Cardiac fibroblast (primary cell): ENCODE measurements at regions not wholly inside any gene's neighbourhood (a gene's known extent, or its start where the extent isn't known, plus 50 kb on each side); places are given as distances from the start of the nearest gene placed in this dataset.

Experiments used
- DNase-seq, 2 donors: peaks; one replicate each; pipeline versions ENCODE4 v3.0.0 to v3.0.0-alpha.2; 2010; ENCODE audit warnings: low read depth in 2 of 2
- H3K4me3 ChIP-seq, 2 donors: replicated peaks in 1 of 2; 1 replicate in 1 of 2; 2 replicates in 1 of 2; pipeline ENCODE4 v1.5.1; 2011; ENCODE audit warnings: low read depth in 2 of 2, low read length in 2 of 2, mild to moderate bottlenecking in 2 of 2, moderate library complexity in 1 of 2
- CTCF ChIP-seq: IDR thresholded peaks from one replicate; pipeline ENCODE4 v1.5.1; 2011; ENCODE audit warnings: low read depth, mild to moderate bottlenecking, low read length, inconsistent platforms

- TF ChIP-seq CTCF, result no peak
- no peak overlapping the region for H3K4me3 ChIP-seq
- peak in 1 of 2 donors; percentile 1 for DNase-seq
Measured at GRCh38 chr4:122052677-122053076, 99.5 kb upstream of the BLTP1 start.

GRCh38 chr4:122050841-122051240 is 99.0 kb upstream of the TRPC3 start:
- TF ChIP-seq CTCF, result no peak
- H3K4me3 ChIP-seq, result no peak overlapping the region
- DNase-seq, result no peak

- DNase-seq, result no peak
- TF ChIP-seq CTCF, result no peak
- no peak overlapping the region for H3K4me3 ChIP-seq
Measured at GRCh38 chr4:122047456-122048425, 95.9 kb upstream of the TRPC3 start.

GRCh38 chr4:122046255-122046654 is 94.4 kb upstream of the TRPC3 start:
- DNase-seq, result no peak
- no peak for TF ChIP-seq CTCF

GRCh38 chr4:122045533-122045932 is 93.7 kb upstream of the TRPC3 start:
- peak; percentile 88 to 94 for DNase-seq
- H3K4me3 ChIP-seq, result no peak overlapping the region

More at GRCh38 chr4:122046255-122046654, 94.4 kb upstream of the TRPC3 start:
- no peak overlapping the region for H3K4me3 ChIP-seq

GRCh38 chr4:122044501-122044900 is 92.6 kb upstream of the TRPC3 start:
- DNase-seq, result peak in 1 of 2 donors; percentile 2
- no peak for TF ChIP-seq CTCF
- H3K4me3 ChIP-seq, result no peak overlapping the region

More at GRCh38 chr4:122045533-122045932, 93.7 kb upstream of the TRPC3 start:
- TF ChIP-seq CTCF, result no peak

GRCh38 chr4:122041312-122041711 is 89.5 kb upstream of the TRPC3 start:
- TF ChIP-seq CTCF, result no peak
- no peak overlapping the region for H3K4me3 ChIP-seq
- DNase-seq, result no peak
